SK-N-SH treated with all-trans-retinoic acid at 6 μM for 48 hours (cell line): ENCODE measurements at regions not wholly inside any gene's neighbourhood (a gene's known extent, or its start where the extent isn't known, plus 50 kb on each side); places are given as distances from the start of the nearest gene placed in this dataset.
"Not testable (repeated sequence)": the region's sequence is repeated elsewhere in the genome, so short reads cannot be mapped to it uniquely, and the experiment has no call there.

ENCODE experiments used
- ARNTL ChIP-seq: fragments of 450-650 bp; formaldehyde crosslinking; IDR thresholded peaks from 2 replicates; pipeline ENCODE4 v1.5.0; 2020; ENCODE audit warnings: low read depth, mild to moderate bottlenecking, moderate library complexity, borderline replicate concordance
- BACH2 ChIP-seq: fragments of 250-450 bp; sonication (Bioruptor Pico); IDR thresholded peaks from 2 replicates; pipeline ENCODE4 v1.9.0; 2021; ENCODE audit warnings: mild to moderate bottlenecking, borderline replicate concordance
- RARB ChIP-seq: fragments of 250-450 bp; sonication (Bioruptor Pico); IDR thresholded peaks from 2 replicates; pipeline ENCODE4 v1.8.0; 2021; ENCODE audit warnings: mild to moderate bottlenecking, moderate library complexity
- SNAI2 ChIP-seq: fragments of 250-450 bp; sonication (Bioruptor Pico); IDR thresholded peaks from 2 replicates; pipeline ENCODE4 v1.5.0; 2020; ENCODE audit warnings: mild to moderate bottlenecking, moderate library complexity
- ZFP3 ChIP-seq: fragments of 250-450 bp; sonication (Bioruptor Pico); IDR thresholded peaks from 2 replicates; pipeline ENCODE4 v1.5.0; 2020; ENCODE audit warnings: mild to moderate bottlenecking, moderate library complexity
- ZNF565 ChIP-seq: fragments of 450-650 bp; formaldehyde crosslinking; conservative IDR thresholded peaks from 2 replicates; pipeline ENCODE4 v1.5.0; 2020; ENCODE audit warnings: low read depth, mild to moderate bottlenecking, moderate library complexity
- TF ChIP-seq, protein P1 (sequence below): fragments of 250-450 bp; sonication (Bioruptor Pico); IDR thresholded peaks from 2 replicates; pipeline ENCODE4 v1.5.1; 2020; ENCODE audit warnings: low read depth, mild to moderate bottlenecking, moderate library complexity

DNA sequence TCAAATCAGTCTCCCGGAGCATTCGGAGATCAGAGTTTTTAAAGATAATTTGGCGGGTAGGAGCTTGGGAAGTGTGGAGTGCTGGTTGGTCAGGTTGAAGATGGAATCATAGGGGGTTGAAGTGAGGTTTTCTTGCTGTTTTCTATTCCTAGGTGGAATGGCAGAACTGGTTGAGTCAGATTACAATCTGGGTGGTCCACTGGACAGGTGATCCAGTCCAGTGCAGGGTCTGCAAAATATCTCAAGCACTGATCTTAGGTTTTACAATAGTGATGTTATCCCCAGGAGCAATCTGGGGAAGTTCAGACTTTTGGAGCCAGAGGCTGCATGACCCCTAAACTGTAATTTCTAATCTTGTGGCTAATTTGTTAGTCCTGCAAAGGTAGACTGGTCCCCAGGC lies 416.4 kb upstream of the MAGEB16 start:
- not testable (repeated sequence) for TF ChIP-seq ZNF565 (CRISPR knock-in tag); SNAI2 (CRISPR knock-in tag); ZFP3 (CRISPR knock-in tag); BACH2 (CRISPR knock-in tag); ARNTL (CRISPR knock-in tag); RARB
- TF ChIP-seq, protein P1, sequence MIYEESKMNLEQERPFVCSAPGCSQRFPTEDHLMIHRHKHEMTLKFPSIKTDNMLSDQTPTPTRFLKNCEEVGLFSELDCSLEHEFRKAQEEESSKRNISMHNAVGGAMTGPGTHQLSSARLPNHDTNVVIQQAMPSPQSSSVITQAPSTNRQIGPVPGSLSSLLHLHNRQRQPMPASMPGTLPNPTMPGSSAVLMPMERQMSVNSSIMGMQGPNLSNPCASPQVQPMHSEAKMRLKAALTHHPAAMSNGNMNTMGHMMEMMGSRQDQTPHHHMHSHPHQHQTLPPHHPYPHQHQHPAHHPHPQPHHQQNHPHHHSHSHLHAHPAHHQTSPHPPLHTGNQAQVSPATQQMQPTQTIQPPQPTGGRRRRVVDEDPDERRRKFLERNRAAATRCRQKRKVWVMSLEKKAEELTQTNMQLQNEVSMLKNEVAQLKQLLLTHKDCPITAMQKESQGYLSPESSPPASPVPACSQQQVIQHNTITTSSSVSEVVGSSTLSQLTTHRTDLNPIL (CRISPR knock-in tag) = not testable (repeated sequence)
